K562 (cell line): ENCODE measurements at regions not wholly inside any gene's neighbourhood (a gene's known extent, or its start where the extent isn't known, plus 50 kb on each side); places are given as distances from the start of the nearest gene placed in this dataset.

Source experiments
- ATAC-seq: fragments of 200-7000 bp; cut with Tn5 transposase; 3 replicates; pipeline ENCODE4 v1.9.1; 2020; ENCODE audit warnings: moderate library complexity
- BruUV-seq: library from RNA; stranded (reverse); fragments of 400-500 nt; replicated peaks from 2 replicates; lab custom pipeline; 2021; lab: Mats Ljungman, UMichigan
- CTCF ChIA-PET: fragments of 300-600 bp; formaldehyde crosslinking; extraction: SDS; loops from one replicate; lab custom pipeline; 2021; ENCODE audit warnings: low intra/inter-chr PET ratio; lab: Yijun Ruan, JAX
- POLR2A ChIA-PET: fragments of 300-600, 350-650 bp; sonication (Branson Sonifier 250); formaldehyde crosslinking; extraction: SDS; loops from one replicate; lab custom pipeline; 2021; ENCODE audit warnings: antibody characterized with exemption, inconsistent platforms; lab: Yijun Ruan, JAX
- DNase-seq, 4 experiments: peaks; one replicate each; pipeline versions ENCODE4 v3.0.0 to v3.0.0-alpha.2; 2011 to 2018; ENCODE audit warnings: low spot score in 3 of 4, mixed read lengths in 3 of 4; ENCODE audit errors: extremely low read depth in 1 of 4
- FAIRE-seq: peaks from 2 replicates; lab custom pipeline; 2011; peaks lifted over from hg19 to GRCh38; lab: Jason Lieb, UNC
- H2AFZ ChIP-seq: 2 replicates; pipeline ENCODE4 v1.6.0; 2011; ENCODE audit warnings: low read depth, low read length, control low read depth, inconsistent platforms
- H3K27ac ChIP-seq: fragments of 200-600 bp; 3 replicates; pipeline ENCODE4 v1.8.0; 2011; ENCODE audit warnings: low read depth, mild to moderate bottlenecking, control low read depth, inconsistent platforms, low read length, moderate library complexity, mixed read lengths; ENCODE audit errors: extremely low read depth
- H3K27me3 ChIP-seq, 2 experiments: fragments of 300-600 bp in 1 of 2; 2 replicates in 1 of 2; 3 replicates in 1 of 2; pipeline versions ENCODE4 v1.6.0 to v1.8.0; 2011; ENCODE audit warnings: inconsistent platforms in 2 of 2, low read length in 2 of 2, mild to moderate bottlenecking in 1 of 2, mixed read lengths in 1 of 2, moderate library complexity in 1 of 2; ENCODE audit not compliant: control insufficient read depth in 2 of 2, insufficient read depth in 2 of 2
- H3K36me3 ChIP-seq: fragments of 300-600 bp; 3 replicates; pipeline ENCODE4 v1.8.0; 2011; ENCODE audit warnings: mild to moderate bottlenecking, low read length, inconsistent platforms; ENCODE audit not compliant: control insufficient read depth, insufficient read depth
- H3K4me1 ChIP-seq, 2 experiments: fragments of 200-600 bp in 1 of 2; replicated peaks in 1 of 2; 2 replicates in 1 of 2; 3 replicates in 1 of 2; pipeline versions ENCODE4 v1.5.1 to v1.8.0; 2011; ENCODE audit warnings: inconsistent platforms in 2 of 2, low read length in 2 of 2, mild to moderate bottlenecking in 1 of 2, mixed read lengths in 1 of 2, moderate library complexity in 1 of 2; ENCODE audit not compliant: control insufficient read depth in 2 of 2, insufficient read depth in 2 of 2
- H3K4me2 ChIP-seq: 2 replicates; pipeline ENCODE4 v1.6.1; 2011; ENCODE audit warnings: low read length, control low read depth, inconsistent platforms, mixed read lengths; ENCODE audit not compliant: insufficient read depth
- H3K4me3 ChIP-seq: fragments of 200-600 bp; sonication (generic), shearing (Covaris generic); 2 replicates; pipeline ENCODE4 v1.5.1; 2016; ENCODE audit warnings: control low read depth, inconsistent platforms
- H3K79me2 ChIP-seq: fragments of 200-600 bp; 3 replicates; pipeline ENCODE4 v1.8.0; 2011; ENCODE audit warnings: low read length, inconsistent platforms; ENCODE audit not compliant: control insufficient read depth, insufficient read depth
- H3K9ac ChIP-seq, 2 experiments: 2 replicates each; pipeline versions ENCODE4 v1.6.0 to v1.6.1; 2011; ENCODE audit warnings: low read depth in 2 of 2, low read length in 2 of 2, control low read depth in 1 of 2, inconsistent platforms in 1 of 2, mild to moderate bottlenecking in 1 of 2, mixed read lengths in 1 of 2; ENCODE audit not compliant: insufficient read depth in 1 of 2
- H3K9me1 ChIP-seq: one replicate; pipeline ENCODE4 v1.6.0; 2011; ENCODE audit warnings: inconsistent platforms, mild to moderate bottlenecking, low read length, moderate library complexity; ENCODE audit not compliant: control insufficient read depth, insufficient read depth
- H3K9me3 ChIP-seq: replicated peaks from 2 replicates; pipeline ENCODE4 v1.5.1; 2011; ENCODE audit warnings: low read depth, low read length, inconsistent platforms; ENCODE audit not compliant: control insufficient read depth, insufficient read depth
- H4K20me1 ChIP-seq: replicated peaks from 2 replicates; pipeline ENCODE4 v1.6.1; 2011; ENCODE audit warnings: low read length, inconsistent platforms, mixed read lengths; ENCODE audit not compliant: control insufficient read depth, insufficient read depth
- KAT2B ChIP-seq: IDR thresholded peaks from one replicate; pipeline ENCODE4 v1.6.1; 2012; ENCODE audit warnings: low read depth, mild to moderate bottlenecking, control low read depth, inconsistent platforms, low read length, moderate library complexity
- NCOA2 ChIP-seq, 2 experiments: fragments of 450-650 bp; IDR thresholded peaks; 2 replicates each; pipeline ENCODE4 v1.6.1; 2018; ENCODE audit warnings: mild to moderate bottlenecking in 2 of 2, moderate library complexity in 1 of 2; ENCODE audit not compliant: partially characterized antibody in 2 of 2
- TCFL5 ChIP-seq: fragments of 250-450 bp; sonication (Bioruptor Pico); conservative IDR thresholded peaks from 2 replicates; pipeline ENCODE4 v1.6.1; 2021; ENCODE audit warnings: mild to moderate bottlenecking, moderate library complexity, matching md5 sums
- WGBS: fragments of 100-300 bp; shearing (Covaris generic); methylation state at CpG from one replicate; pipeline ENCODE4 v1.1.6; 2016; ENCODE audit warnings: low coverage, mixed read lengths; ENCODE audit not compliant: insufficient coverage; ENCODE audit errors: missing lambda C conversion rate; 5-methylcytosine and 5-hydroxymethylcytosine counted together
- in situ Hi-C: fragments of 300-500 bp; cut with MboI; formaldehyde crosslinking; loops from 4 replicates; pipeline ENCODE4 v1.15.0; 2018; ENCODE audit warnings: inconsistent platforms, mixed read lengths
- intact Hi-C: fragments of 100-400 bp; cut with micrococcal nuclease; formaldehyde crosslinking; loops from 2 replicates; pipeline ENCODE4 v1.14.2; 2022
- TF ChIP-seq, protein P1 (sequence below): IDR thresholded peaks from 2 replicates; pipeline ENCODE4 v1.6.1; 2011; ENCODE audit warnings: borderline replicate concordance, low read depth, mild to moderate bottlenecking, moderate library complexity, low read length; ENCODE audit not compliant: insufficient read depth, poor library complexity, severe bottlenecking

DNA sequence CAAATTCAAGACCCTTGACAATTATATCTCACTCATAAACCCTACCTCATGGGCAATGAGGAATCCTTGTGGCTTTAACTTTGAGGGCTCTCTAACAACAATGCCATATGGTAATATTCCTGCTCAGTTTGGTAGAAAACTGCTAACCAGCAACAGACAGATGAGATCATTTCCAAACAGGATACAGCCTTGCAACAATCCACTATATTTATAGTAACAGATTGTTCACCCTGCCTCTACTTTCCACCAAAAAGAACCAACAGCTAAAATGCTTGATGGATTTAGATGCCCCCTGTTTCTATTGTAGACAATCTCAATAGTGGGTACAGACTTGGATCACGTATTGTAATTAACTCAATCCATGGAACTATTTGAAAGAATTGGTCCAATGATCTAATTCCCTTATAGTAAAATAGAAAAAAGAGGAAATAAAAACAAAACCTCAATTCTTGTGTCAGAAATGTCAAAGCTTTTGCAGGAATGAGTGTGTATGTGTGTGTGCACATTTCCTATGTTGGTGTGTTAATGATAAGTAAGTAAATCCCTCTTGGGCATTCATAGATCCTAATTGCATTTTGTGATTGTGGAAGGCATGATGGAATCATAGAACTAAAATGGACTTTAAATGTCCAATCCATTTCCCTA is 100.0 kb upstream of the EDEM3 start (continued):
- TF ChIP-seq, protein P1, sequence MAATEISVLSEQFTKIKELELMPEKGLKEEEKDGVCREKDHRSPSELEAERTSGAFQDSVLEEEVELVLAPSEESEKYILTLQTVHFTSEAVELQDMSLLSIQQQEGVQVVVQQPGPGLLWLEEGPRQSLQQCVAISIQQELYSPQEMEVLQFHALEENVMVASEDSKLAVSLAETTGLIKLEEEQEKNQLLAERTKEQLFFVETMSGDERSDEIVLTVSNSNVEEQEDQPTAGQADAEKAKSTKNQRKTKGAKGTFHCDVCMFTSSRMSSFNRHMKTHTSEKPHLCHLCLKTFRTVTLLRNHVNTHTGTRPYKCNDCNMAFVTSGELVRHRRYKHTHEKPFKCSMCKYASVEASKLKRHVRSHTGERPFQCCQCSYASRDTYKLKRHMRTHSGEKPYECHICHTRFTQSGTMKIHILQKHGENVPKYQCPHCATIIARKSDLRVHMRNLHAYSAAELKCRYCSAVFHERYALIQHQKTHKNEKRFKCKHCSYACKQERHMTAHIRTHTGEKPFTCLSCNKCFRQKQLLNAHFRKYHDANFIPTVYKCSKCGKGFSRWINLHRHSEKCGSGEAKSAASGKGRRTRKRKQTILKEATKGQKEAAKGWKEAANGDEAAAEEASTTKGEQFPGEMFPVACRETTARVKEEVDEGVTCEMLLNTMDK: no peak
- no peak for TF ChIP-seq TCFL5
- no peak for TF ChIP-seq KAT2B

DNA sequence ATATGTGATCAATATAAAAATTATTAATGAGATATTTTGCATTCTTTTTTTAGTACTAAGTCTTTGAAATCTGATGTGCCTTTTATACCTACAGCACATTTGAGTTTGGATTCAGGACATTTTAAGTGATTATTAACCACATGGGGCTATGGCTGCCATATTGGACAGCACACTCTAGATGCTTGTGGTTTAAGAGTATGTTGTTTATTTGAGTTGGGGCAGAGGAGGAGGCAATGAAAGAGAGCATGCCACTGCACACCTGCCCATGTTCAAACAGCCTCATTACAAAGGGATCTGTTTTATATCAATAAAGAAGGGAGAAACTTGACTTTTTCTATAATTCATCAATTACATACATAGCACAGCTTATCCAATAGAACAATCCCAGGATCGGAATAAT is 99.4 kb upstream of the EDEM3 start:
- BruUV-seq: no TSS peak
- intact Hi-C loops: no loop called here
- Histone ChIP-seq H3K9me3 (no peaks in the 10 kb centered on the region), H3K9ac (no peak overlapping the region), H3K4me3 (no peak overlapping the region), H3K36me3 (no peaks in the 10 kb centered on the region), H2AFZ (no peak overlapping the region), H3K9me1 (no peaks in the 10 kb centered on the region), H3K4me2 (no peak overlapping the region), H3K27me3 (no peaks in the 10 kb centered on the region), H3K27ac (no peak overlapping the region), H3K4me1 (no peaks in the 10 kb centered on the region), H4K20me1 (no peaks in the 10 kb centered on the region), H3K79me2 (no peaks in the 10 kb centered on the region)
- FAIRE-seq (no peak), ATAC-seq (peak; percentile 32; the same call in 1 of the 3 replicates), DNase-seq (no peak)
- 62% methylated on average over 1 of the region's 1 CpG for WGBS
- in situ Hi-C loops: no loop called here
- ChIA-PET POLR2A (interaction anchor here (0.9 kb wide), 1 partner anchor 55 kb away, joined by 3 read pairs; no protein-coding TSS in a partner anchor), CTCF (no interaction called here)
- no peak for TF ChIP-seq NCOA2 (IDR thresholded peaks at IDR 0.05; ENCODE audit: partially characterized antibody in 2 of 2)
